NCI-H1105 treated with DMSO at 0.1 percent for 48 hours (cell line): ENCODE measurements at regions not wholly inside any gene's neighbourhood (a gene's known extent, or its start where the extent isn't known, plus 50 kb on each side); places are given as distances from the start of the nearest gene placed in this dataset.

Experiments
- DNase-seq: peaks from one replicate; lab custom pipeline; 2025; lab: John Stamatoyannopoulos, UW

GRCh38 chr1:188871164-188871563, 1606.5 kb downstream of the BRINP3 start:
- DNase-seq = no peak

GRCh38 chr1:188872376-188872775, 1605.3 kb downstream of the BRINP3 start:
- no peak for DNase-seq

GRCh38 chr1:188877668-188878067, 1600.0 kb downstream of the BRINP3 start:
- no peak for DNase-seq

- DNase-seq = no peak
Measured at GRCh38 chr1:188888386-188888785, 1589.3 kb downstream of the BRINP3 start.

GRCh38 chr1:188889166-188889565, 1588.5 kb downstream of the BRINP3 start:
- DNase-seq = no peak

- no peak for DNase-seq
Measured at GRCh38 chr1:188891958-188892357, 1585.7 kb downstream of the BRINP3 start.

GRCh38 chr1:188895611-188896010, 1582.1 kb downstream of the BRINP3 start:
- no peak for DNase-seq

GRCh38 chr1:188903241-188903640, 1574.4 kb downstream of the BRINP3 start:
- DNase-seq = no peak

- DNase-seq = no peak
Measured at GRCh38 chr1:188904201-188904600, 1573.5 kb downstream of the BRINP3 start.

- DNase-seq = no peak
Measured at GRCh38 chr1:188906921-188907641, 1570.6 kb downstream of the BRINP3 start.

- DNase-seq = no peak
Measured at GRCh38 chr1:188930382-188930781, 1547.3 kb downstream of the BRINP3 start.

GRCh38 chr1:188931506-188931905, 1546.2 kb downstream of the BRINP3 start:
- no peak for DNase-seq

GRCh38 chr1:188937965-188938551, 1539.6 kb downstream of the BRINP3 start:
- peak; percentile 8 for DNase-seq

- no peak for DNase-seq
Measured at GRCh38 chr1:188941986-188942385, 1535.7 kb downstream of the BRINP3 start.

GRCh38 chr1:188949701-188950100, 1528.0 kb downstream of the BRINP3 start:
- no peak for DNase-seq

GRCh38 chr1:188958461-188959115, 1519.1 kb downstream of the BRINP3 start:
- no peak for DNase-seq

- no peak for DNase-seq
Measured at GRCh38 chr1:188986745-188987417, 1490.8 kb downstream of the BRINP3 start.

- DNase-seq = no peak
Measured at GRCh38 chr1:188988589-188988988, 1489.1 kb downstream of the BRINP3 start.

- no peak for DNase-seq
Measured at GRCh38 chr1:188991221-188991930, 1486.3 kb downstream of the BRINP3 start.

- DNase-seq = no peak
Measured at GRCh38 chr1:189007824-189008223, 1469.8 kb downstream of the BRINP3 start.

GRCh38 chr1:189021577-189021976, 1456.1 kb downstream of the BRINP3 start:
- DNase-seq = no peak

- DNase-seq = no peak
Measured at GRCh38 chr1:189022015-189022414, 1455.6 kb downstream of the BRINP3 start.
